WERI-Rb-1 (cell line): ENCODE measurements at regions not wholly inside any gene's neighbourhood (a gene's known extent, or its start where the extent isn't known, plus 50 kb on each side); places are given as distances from the start of the nearest gene placed in this dataset.

Source experiments
- DNase-seq: peaks from one replicate; pipeline ENCODE4 v3.0.0-alpha.2; 2020
- H3K27ac ChIP-seq: fragments of 250-450 bp; sonication (Bioruptor Pico); 2 replicates; pipeline ENCODE4 v1.5.1; 2020; ENCODE audit warnings: mild to moderate bottlenecking, moderate library complexity
- H3K27me3 ChIP-seq: fragments of 250-450 bp; sonication (Bioruptor Pico); 2 replicates; pipeline ENCODE4 v1.5.1; 2021; ENCODE audit warnings: mild to moderate bottlenecking, low read depth, moderate library complexity; ENCODE audit not compliant: insufficient read depth, severe bottlenecking
- H3K36me3 ChIP-seq: fragments of 250-450 bp; sonication (Bioruptor Pico); 2 replicates; pipeline ENCODE4 v1.5.1; 2020; ENCODE audit warnings: mild to moderate bottlenecking, moderate library complexity
- H3K4me3 ChIP-seq: 2 replicates; pipeline ENCODE4 v1.5.1; 2011; ENCODE audit warnings: low read depth, mild to moderate bottlenecking, control low read depth, low read length
- H3K9me3 ChIP-seq: fragments of 250-450 bp; sonication (Bioruptor Pico); 2 replicates; pipeline ENCODE4 v1.5.1; 2021; ENCODE audit warnings: mild to moderate bottlenecking, moderate library complexity; ENCODE audit not compliant: severe bottlenecking
- TF ChIP-seq, protein P1 (sequence below): IDR thresholded peaks from 2 replicates; pipeline ENCODE4 v1.5.1; 2011; ENCODE audit warnings: low read depth, mild to moderate bottlenecking, control low read depth, inconsistent platforms, low read length

DNA sequence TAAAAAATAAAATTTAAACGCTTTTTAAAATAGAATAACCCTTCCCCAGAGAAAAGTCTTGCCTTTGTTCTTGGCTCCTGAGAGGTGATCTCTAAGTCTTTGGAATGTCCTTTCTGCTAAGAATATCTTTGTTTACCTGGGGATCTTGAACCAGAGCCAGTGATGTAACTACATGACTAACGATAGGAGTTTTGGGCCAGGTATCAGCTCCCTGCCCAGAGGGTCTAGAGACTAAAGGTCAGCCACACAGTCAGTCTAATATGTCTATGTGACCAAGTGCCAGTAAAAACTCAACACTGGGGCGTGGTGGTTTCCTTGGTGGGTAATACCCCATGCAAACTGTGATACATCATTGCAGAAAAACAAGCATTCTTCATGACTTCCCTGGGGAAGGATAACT, 1351.9 kb upstream of the C9orf72 start:
- H3K9me3 ChIP-seq = no peaks in the 10 kb centered on the region
- no peak for DNase-seq
- H3K4me3 ChIP-seq = no peak overlapping the region
- TF ChIP-seq, protein P1, sequence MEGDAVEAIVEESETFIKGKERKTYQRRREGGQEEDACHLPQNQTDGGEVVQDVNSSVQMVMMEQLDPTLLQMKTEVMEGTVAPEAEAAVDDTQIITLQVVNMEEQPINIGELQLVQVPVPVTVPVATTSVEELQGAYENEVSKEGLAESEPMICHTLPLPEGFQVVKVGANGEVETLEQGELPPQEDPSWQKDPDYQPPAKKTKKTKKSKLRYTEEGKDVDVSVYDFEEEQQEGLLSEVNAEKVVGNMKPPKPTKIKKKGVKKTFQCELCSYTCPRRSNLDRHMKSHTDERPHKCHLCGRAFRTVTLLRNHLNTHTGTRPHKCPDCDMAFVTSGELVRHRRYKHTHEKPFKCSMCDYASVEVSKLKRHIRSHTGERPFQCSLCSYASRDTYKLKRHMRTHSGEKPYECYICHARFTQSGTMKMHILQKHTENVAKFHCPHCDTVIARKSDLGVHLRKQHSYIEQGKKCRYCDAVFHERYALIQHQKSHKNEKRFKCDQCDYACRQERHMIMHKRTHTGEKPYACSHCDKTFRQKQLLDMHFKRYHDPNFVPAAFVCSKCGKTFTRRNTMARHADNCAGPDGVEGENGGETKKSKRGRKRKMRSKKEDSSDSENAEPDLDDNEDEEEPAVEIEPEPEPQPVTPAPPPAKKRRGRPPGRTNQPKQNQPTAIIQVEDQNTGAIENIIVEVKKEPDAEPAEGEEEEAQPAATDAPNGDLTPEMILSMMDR = no peak
- no peak overlapping the region for H3K27ac ChIP-seq
- no peaks in the 10 kb centered on the region for H3K27me3 ChIP-seq
- no peaks in the 10 kb centered on the region for H3K36me3 ChIP-seq

DNA sequence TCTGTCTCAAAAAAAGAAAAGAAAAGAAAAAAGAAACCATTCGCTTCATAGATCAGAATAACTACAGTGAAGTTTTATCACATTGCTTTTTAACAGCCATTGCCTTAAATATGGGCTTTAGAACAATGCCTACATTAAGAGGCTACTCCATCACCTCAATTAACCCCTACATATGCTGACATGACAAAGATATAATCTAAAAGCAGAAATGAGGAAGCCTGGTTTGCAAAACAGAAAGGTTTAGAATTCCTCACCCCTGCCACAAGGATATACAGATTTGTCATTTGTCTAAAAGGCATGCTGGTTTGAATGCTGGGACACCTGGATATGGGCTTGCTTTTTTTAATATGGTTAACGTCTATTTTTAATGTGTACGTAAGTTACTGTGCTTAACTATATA, 1353.0 kb upstream of the C9orf72 start:
- DNase-seq = no peak
- H3K27ac ChIP-seq = no peak overlapping the region

DNA sequence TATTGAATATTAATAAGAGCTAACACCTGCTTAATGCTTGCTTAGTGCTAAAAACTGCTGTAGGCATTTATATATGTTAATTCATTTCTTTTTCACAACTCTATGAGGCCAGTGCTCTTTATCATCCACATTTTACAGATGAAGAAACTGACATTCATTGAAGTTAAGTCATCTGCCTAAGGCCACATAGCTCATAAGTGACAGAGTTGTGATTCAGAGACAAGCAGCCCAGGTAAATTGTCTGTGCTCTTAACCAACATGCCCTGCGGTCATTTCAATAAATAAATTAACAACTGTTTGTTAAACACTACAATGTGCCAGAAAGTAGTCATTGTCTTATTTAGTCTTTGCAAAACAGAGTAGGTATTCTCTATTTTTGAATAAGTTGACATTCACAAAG, 1354.4 kb upstream of the C9orf72 start:
- DNase-seq = no peak
- Histone ChIP-seq H3K9me3 (no peaks in the 10 kb centered on the region), H3K27ac (no peak overlapping the region), H3K4me3 (no peak overlapping the region), H3K27me3 (no peaks in the 10 kb centered on the region), H3K36me3 (no peaks in the 10 kb centered on the region)
- TF ChIP-seq, protein P1 = no peak

More for the DNA sequence above, 1353.0 kb upstream of the C9orf72 start:
- Histone ChIP-seq H3K36me3 (no peaks in the 10 kb centered on the region), H3K27me3 (no peaks in the 10 kb centered on the region), H3K9me3 (no peaks in the 10 kb centered on the region), H3K4me3 (no peak overlapping the region)
- TF ChIP-seq, protein P1 = no peak

DNA sequence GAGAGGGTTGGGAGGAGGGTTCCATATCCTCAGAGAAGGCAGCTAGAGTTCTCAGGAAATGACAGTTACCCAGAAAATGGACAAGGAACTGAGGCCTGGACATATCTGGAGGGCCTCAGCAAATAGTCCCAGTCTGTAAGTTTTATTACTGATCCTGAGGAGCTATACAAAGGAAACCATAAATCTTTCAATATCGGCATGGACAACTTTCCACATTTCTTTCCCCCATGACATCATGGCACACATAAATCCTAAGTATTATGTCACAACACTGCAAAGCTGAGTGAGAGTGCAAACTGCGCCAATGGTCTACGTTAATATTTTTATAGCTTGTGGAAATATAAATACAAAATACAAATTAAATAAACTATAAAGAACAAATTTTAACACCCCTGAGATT, 1356.2 kb upstream of the C9orf72 start:
- Histone ChIP-seq H3K27me3 (no peaks in the 10 kb centered on the region), H3K36me3 (no peaks in the 10 kb centered on the region), H3K27ac (no peak overlapping the region), H3K9me3 (no peaks in the 10 kb centered on the region), H3K4me3 (no peak overlapping the region)
- no peak for DNase-seq
- TF ChIP-seq, protein P1 = no peak

DNA sequence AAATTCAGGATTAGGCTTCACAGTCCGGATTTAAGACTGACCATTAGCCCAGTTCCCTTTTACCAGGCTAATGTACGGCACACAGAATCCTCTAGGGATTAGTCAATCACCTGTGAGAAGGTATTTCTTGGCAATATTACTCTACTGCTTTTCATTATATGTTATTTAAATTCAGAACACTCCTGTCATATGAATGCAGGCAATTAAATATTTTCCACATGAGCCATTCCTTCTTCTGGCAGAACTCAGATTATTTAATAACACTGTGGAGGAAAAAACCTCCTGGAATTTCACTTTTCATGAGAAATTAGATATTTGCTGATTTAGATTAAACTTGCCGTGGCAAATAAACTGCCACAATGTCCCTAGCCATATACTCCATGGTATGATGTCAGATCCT, 1357.5 kb upstream of the C9orf72 start:
- no peak for DNase-seq
- no peaks in the 10 kb centered on the region for H3K9me3 ChIP-seq
- no peaks in the 10 kb centered on the region for H3K27me3 ChIP-seq
- no peak overlapping the region for H3K4me3 ChIP-seq
- TF ChIP-seq, protein P1 = no peak
- H3K27ac ChIP-seq = no peak overlapping the region
- H3K36me3 ChIP-seq = no peaks in the 10 kb centered on the region

DNA sequence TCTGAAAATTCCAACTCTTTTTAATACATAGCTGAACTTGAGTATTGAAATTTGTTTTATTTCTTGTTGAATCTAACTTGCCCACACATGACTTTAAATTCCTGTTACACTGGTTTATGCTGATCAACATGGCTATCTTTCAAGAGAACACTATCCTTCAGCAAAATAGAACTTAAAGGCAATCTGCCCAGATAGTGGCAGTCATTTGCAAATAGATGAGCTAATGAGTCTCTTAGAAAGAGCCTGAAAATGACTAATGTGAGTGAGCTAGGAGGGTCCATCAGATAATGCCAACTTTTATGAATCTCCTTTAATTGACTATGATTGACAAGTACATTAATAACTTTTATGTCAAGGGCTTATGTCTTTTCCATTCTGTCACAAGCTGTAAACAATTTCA, 1360.8 kb upstream of the C9orf72 start:
- Histone ChIP-seq H3K36me3 (no peaks in the 10 kb centered on the region), H3K27me3 (no peaks in the 10 kb centered on the region), H3K27ac (no peak overlapping the region), H3K4me3 (no peak overlapping the region), H3K9me3 (no peaks in the 10 kb centered on the region)
- TF ChIP-seq, protein P1 = no peak
- no peak for DNase-seq
